ENCODE measurements at regions not wholly inside any gene's neighbourhood (a gene's known extent, or its start where the extent isn't known, plus 50 kb on each side); places are given as distances from the start of the nearest gene placed in this dataset.

DNA sequence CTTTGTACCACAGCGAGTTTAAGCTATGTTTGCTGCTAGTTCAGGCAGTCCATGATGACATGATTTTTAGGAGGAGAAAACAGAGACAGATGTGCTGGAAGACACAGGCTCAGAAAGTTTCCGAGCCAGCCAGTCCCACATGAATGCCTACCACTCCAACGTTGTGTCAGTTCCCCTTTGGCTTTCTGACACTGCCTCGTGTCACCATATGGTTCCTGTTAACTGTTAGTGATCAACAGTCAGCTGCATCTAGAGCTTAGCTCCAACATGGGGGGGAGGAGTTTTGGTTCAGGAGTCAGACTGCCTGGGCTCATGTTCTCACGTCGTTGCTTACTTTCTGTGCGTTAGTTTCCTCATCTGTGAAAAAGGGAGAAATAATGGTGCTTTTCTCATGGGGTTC lies 343.7 kb downstream of the MID1IP1 start:
- no peak overlapping the region for H2AFZ ChIP-seq (ENCODE audit: low read length)
- no peak for DNase-seq
- no peaks in the 10 kb centered on the region for H4K20me1 ChIP-seq (ENCODE audit: control insufficient read depth, insufficient read depth, insufficient read length)
- H2BK12ac ChIP-seq (ENCODE audit: insufficient read length, low read depth, low read length): no peak overlapping the region
- no peak overlapping the region for H3K56ac ChIP-seq (ENCODE audit: insufficient read length, low read depth, low read length)
- H2BK15ac ChIP-seq (ENCODE audit: low read depth, low read length): no peak overlapping the region
- Mint-ChIP-seq H3K4me3 (no peak overlapping the region), H3K4me1 (peaks cover 3 to 6% of the 10 kb centered on the region in 2 experiments), H3K27me3 (ENCODE audit: low read depth) (peaks cover 2% of the 10 kb centered on the region; the same call in 1 of the 2 replicates), H3K36me3 (ENCODE audit: insufficient read depth in 1 of 3, low read depth in 3 of 3) (peaks cover 0 to 9% (median 7%) of the 10 kb centered on the region in 3 experiments; a peak in 5 of 7 replicates), H3K9me3 (peaks cover 83 to 86% of the 10 kb centered on the region in 2 experiments), H3K27ac (no peak overlapping the region)
- no peak overlapping the region for H3K23ac ChIP-seq (ENCODE audit: insufficient read length, low read depth, low read length)
- H4K5ac ChIP-seq (ENCODE audit: insufficient read length, low read depth, low read length): no peak overlapping the region
- H3K18ac ChIP-seq (ENCODE audit: insufficient read length, low read depth, low read length): no peak overlapping the region
- H3K4me2 ChIP-seq (ENCODE audit: insufficient read depth, insufficient read length, low read length): no peak overlapping the region
- H4K8ac ChIP-seq (replicated peaks; ENCODE audit: insufficient read length, low read depth, low read length): no peak overlapping the region
- H3K79me2 ChIP-seq (ENCODE audit: insufficient read depth, low read length): no peaks in the 10 kb centered on the region
- no peak overlapping the region for H3K9ac ChIP-seq (ENCODE audit: extremely low read depth, insufficient read length, low read length)
- H3K4ac ChIP-seq (ENCODE audit: low read depth, low read length): no peak overlapping the region
- no peaks in the 10 kb centered on the region for H3K79me1 ChIP-seq (ENCODE audit: insufficient read depth, low read depth, low read length, poor library complexity, severe bottlenecking)
- H2BK5ac ChIP-seq (ENCODE audit: insufficient read length, low read length): no peak overlapping the region
- H3T11ph ChIP-seq (ENCODE audit: low read length): no peak overlapping the region
- H4K91ac ChIP-seq (ENCODE audit: insufficient read length, low read depth, low read length): no peak overlapping the region
- H2BK120ac ChIP-seq (ENCODE audit: low read depth, low read length, poor library complexity, severe bottlenecking): no peak overlapping the region
- WGBS (ENCODE audit: extremely low coverage, insufficient read length, low lambda C conversion rate): no CpG with 5 or more reads among the region's 7 CpGs
- peaks cover 2% of the 10 kb centered on the region; the same call in 1 of the 2 replicates for H3K4me1 ChIP-seq (ENCODE audit: insufficient read depth, low read length)
- TF ChIP-seq CTCF (conservative IDR thresholded peaks at IDR 0.05): no peak
- H3K27me3 ChIP-seq (ENCODE audit: insufficient read depth, low read length): no peaks in the 10 kb centered on the region
- H3K27ac ChIP-seq (ENCODE audit: insufficient read length, low read depth, low read length): no peak overlapping the region
- H2BK20ac ChIP-seq (ENCODE audit: low read depth, low read length, poor library complexity, severe bottlenecking): no peak overlapping the region
- no peaks in the 10 kb centered on the region for H3K23me2 ChIP-seq (ENCODE audit: insufficient read length, low read depth, low read length, poor library complexity, severe bottlenecking)
- H2AK5ac ChIP-seq (ENCODE audit: insufficient read length, low read length): no peak overlapping the region
- H3K14ac ChIP-seq (ENCODE audit: insufficient read depth, low read length): no peak overlapping the region; the same call in 1 of the 2 replicates
- H3K9me3 ChIP-seq (ENCODE audit: control insufficient read depth, low read depth, low read length): no peaks in the 10 kb centered on the region

All from H9 (cell line).